ENCODE measurements at regions not wholly inside any gene's neighbourhood (a gene's known extent, or its start where the extent isn't known, plus 50 kb on each side); places are given as distances from the start of the nearest gene placed in this dataset.
"Not testable (repeated sequence)": the region's sequence is repeated elsewhere in the genome, so short reads cannot be mapped to it uniquely, and the experiment has no call there.

- TF ChIP-seq CTCF (conservative IDR thresholded peaks at IDR 0.05; ENCODE audit: low read length); EZH2phosphoT487 (IDR thresholded peaks at IDR 0.05; ENCODE audit: borderline replicate concordance, low read depth, low read length): not testable (repeated sequence)
These were observed 353.6 kb upstream of the C2CD4B start for GRCh38 chr15:62518666-62519065.
